ENCODE measurements at regions not wholly inside any gene's neighbourhood (a gene's known extent, or its start where the extent isn't known, plus 50 kb on each side); places are given as distances from the start of the nearest gene placed in this dataset.

DNA sequence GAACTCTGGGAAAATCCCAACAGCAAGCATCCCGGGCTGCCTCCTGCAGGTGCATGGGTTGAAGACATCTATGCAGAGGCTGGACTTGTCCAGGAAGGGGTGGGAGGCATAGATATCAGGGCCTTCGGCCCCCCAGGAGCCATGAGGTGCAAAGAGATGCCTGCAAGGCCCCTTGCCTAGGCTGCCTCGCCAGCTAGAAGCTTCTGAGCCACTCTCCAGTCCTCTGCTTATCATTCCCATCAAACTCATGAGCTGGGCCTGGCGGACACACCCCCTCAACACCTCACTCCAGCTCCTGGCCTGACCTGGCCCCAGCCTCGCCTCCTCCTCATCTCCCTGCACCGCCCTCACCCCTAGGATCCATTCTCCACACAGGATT lies 152.4 kb upstream of the PTPN1 start:
- Histone ChIP-seq H3K27me3 (ENCODE audit: insufficient read depth, low read length) (peaks cover 16% of the 10 kb centered on the region; the same call in 1 of the 2 replicates), H4K20me1 (ENCODE audit: insufficient read depth, low read length) (no peaks in the 10 kb centered on the region), H3F3A (ENCODE audit: insufficient read depth, low read length) (no peaks in the 10 kb centered on the region), H3K9me2 (ENCODE audit: low read depth, low read length) (no peaks in the 10 kb centered on the region), H3K27ac (ENCODE audit: low read depth, low read length, poor library complexity, severe bottlenecking) (no peak overlapping the region), H3K36me3 (ENCODE audit: insufficient read depth, low read length) (no peaks in the 10 kb centered on the region), H3K9ac (ENCODE audit: low read length) (no peak overlapping the region), H3K79me2 (ENCODE audit: insufficient read depth, low read length) (no peaks in the 10 kb centered on the region), H3K4me3 (ENCODE audit: low read depth, low read length, poor library complexity, severe bottlenecking) (no peak overlapping the region), H3K4me2 (ENCODE audit: low read length) (no peak overlapping the region), H3K4me1 (ENCODE audit: insufficient read depth, low read length, severe bottlenecking) (no peaks in the 10 kb centered on the region), H3K9me3 (ENCODE audit: low read length) (no peaks in the 10 kb centered on the region), H2AFZ (ENCODE audit: low read length) (no peak overlapping the region)
- TF ChIP-seq, protein P1, sequence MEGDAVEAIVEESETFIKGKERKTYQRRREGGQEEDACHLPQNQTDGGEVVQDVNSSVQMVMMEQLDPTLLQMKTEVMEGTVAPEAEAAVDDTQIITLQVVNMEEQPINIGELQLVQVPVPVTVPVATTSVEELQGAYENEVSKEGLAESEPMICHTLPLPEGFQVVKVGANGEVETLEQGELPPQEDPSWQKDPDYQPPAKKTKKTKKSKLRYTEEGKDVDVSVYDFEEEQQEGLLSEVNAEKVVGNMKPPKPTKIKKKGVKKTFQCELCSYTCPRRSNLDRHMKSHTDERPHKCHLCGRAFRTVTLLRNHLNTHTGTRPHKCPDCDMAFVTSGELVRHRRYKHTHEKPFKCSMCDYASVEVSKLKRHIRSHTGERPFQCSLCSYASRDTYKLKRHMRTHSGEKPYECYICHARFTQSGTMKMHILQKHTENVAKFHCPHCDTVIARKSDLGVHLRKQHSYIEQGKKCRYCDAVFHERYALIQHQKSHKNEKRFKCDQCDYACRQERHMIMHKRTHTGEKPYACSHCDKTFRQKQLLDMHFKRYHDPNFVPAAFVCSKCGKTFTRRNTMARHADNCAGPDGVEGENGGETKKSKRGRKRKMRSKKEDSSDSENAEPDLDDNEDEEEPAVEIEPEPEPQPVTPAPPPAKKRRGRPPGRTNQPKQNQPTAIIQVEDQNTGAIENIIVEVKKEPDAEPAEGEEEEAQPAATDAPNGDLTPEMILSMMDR (IDR thresholded peaks at IDR 0.05; ENCODE audit: low read length) = no peak
- no peak for TF ChIP-seq EZH2 (IDR thresholded peaks at IDR 0.05; ENCODE audit: borderline replicate concordance, low read length)

DNA sequence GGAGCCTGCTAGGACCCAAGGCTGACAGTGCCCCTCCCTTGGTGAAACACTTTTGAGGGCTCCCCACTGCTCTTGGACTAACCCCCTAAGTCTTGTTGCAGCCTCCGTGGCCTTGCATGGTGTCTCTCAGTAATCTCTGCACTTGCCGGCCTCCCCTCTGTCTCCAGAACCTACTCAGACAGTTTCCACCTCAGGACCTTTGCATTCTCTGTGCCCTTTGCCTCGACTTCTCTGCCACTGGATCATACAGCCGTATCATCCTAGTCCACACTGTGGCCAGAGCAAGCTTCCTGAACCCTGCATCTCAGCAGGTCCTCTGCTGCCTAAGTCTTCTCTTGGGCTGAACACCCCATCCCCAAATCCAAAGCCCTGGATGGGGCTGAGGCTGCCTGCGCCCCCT lies 152.0 kb upstream of the PTPN1 start:
- H2AFZ ChIP-seq (ENCODE audit: low read length) = no peak overlapping the region
- no peaks in the 10 kb centered on the region for H3K9me3 ChIP-seq (ENCODE audit: low read length)
- H3K27me3 ChIP-seq (ENCODE audit: insufficient read depth, low read length) = peaks cover 15% of the 10 kb centered on the region; the same call in 1 of the 2 replicates
- no peak for TF ChIP-seq EZH2 (IDR thresholded peaks at IDR 0.05; ENCODE audit: borderline replicate concordance, low read length)
- no peaks in the 10 kb centered on the region for H3F3A ChIP-seq (ENCODE audit: insufficient read depth, low read length)
- no peak overlapping the region for H3K27ac ChIP-seq (ENCODE audit: low read depth, low read length, poor library complexity, severe bottlenecking)
- H3K4me2 ChIP-seq (ENCODE audit: low read length) = no peak overlapping the region
- no peak overlapping the region for H3K4me3 ChIP-seq (ENCODE audit: low read depth, low read length, poor library complexity, severe bottlenecking)
- H3K79me2 ChIP-seq (ENCODE audit: insufficient read depth, low read length) = no peaks in the 10 kb centered on the region
- H3K4me1 ChIP-seq (ENCODE audit: insufficient read depth, low read length, severe bottlenecking) = no peaks in the 10 kb centered on the region
- H3K9me2 ChIP-seq (ENCODE audit: low read depth, low read length) = no peaks in the 10 kb centered on the region
- no peak overlapping the region for H3K9ac ChIP-seq (ENCODE audit: low read length)
- H4K20me1 ChIP-seq (ENCODE audit: insufficient read depth, low read length) = no peaks in the 10 kb centered on the region
- H3K36me3 ChIP-seq (ENCODE audit: insufficient read depth, low read length) = no peaks in the 10 kb centered on the region

DNA sequence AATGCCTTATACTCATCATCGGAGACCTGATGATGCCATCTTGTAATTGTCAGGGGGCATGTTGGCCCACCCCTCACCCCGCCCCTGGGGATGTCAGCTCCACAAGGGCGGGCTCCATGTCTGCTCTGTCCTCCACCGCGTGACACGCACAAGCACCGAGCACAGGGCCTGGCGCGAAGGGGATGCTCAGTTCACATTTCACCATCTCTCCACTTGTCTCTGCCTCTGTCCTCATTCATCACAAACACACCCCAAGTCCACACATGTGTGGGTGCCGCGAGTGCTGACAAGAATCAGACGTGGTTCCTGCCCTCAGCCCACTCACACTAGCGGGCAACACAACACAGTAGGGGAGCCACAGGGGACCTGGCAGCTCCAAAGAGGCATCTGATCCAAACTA lies 151.2 kb upstream of the PTPN1 start:
- Histone ChIP-seq H3F3A (ENCODE audit: insufficient read depth, low read length) (no peaks in the 10 kb centered on the region), H4K20me1 (ENCODE audit: insufficient read depth, low read length) (no peaks in the 10 kb centered on the region), H3K79me2 (ENCODE audit: insufficient read depth, low read length) (no peaks in the 10 kb centered on the region), H2AFZ (ENCODE audit: low read length) (no peak overlapping the region), H3K27me3 (ENCODE audit: insufficient read depth, low read length) (peaks cover 15% of the 10 kb centered on the region; the same call in 1 of the 2 replicates), H3K9me3 (ENCODE audit: low read length) (no peaks in the 10 kb centered on the region), H3K27ac (ENCODE audit: low read depth, low read length, poor library complexity, severe bottlenecking) (no peak overlapping the region), H3K9me2 (ENCODE audit: low read depth, low read length) (no peaks in the 10 kb centered on the region), H3K4me3 (ENCODE audit: low read depth, low read length, poor library complexity, severe bottlenecking) (no peak overlapping the region), H3K4me2 (ENCODE audit: low read length) (no peak overlapping the region), H3K9ac (ENCODE audit: low read length) (no peak overlapping the region), H3K36me3 (ENCODE audit: insufficient read depth, low read length) (no peaks in the 10 kb centered on the region), H3K4me1 (ENCODE audit: insufficient read depth, low read length, severe bottlenecking) (no peaks in the 10 kb centered on the region)
- TF ChIP-seq EZH2 (IDR thresholded peaks at IDR 0.05; ENCODE audit: borderline replicate concordance, low read length) = no peak
- TF ChIP-seq, protein P1 (IDR thresholded peaks at IDR 0.05; ENCODE audit: low read length) = no peak

DNA sequence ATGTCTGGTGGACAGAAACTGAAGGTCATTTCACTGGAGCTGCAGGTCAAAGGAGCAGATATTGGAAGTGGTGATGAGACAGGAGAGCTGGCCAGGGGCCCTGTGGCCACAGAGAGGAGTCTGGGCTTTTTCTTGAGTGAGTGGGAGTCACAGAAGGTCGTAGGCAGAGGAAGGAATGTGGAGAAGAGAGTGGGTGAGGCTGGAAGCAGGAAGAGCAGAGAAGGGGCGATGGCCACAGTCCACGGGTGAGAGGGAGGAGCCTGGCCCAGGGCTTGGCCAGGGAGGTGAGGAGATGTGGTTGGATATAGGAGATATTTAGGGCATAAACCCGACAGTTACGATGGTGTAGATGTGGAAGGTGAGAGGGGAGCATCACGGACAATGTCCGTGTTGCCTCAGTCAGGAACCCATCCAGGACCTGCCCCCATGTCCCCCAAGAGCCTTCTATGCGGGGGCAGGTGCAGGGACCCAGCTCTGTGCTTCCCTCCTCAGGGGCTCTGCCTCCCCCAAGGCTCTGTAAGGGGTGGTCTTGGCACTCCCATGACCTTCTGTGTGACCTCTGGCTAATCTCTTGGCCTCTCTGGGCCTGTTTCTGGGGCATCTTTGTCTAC lies 150.5 kb upstream of the PTPN1 start:
- no peaks in the 10 kb centered on the region for H3K79me2 ChIP-seq (ENCODE audit: insufficient read depth, low read length)
- no peaks in the 10 kb centered on the region for H3K36me3 ChIP-seq (ENCODE audit: insufficient read depth, low read length)
- H3K9me3 ChIP-seq (ENCODE audit: low read length) = no peaks in the 10 kb centered on the region
- no peak overlapping the region for H3K27ac ChIP-seq (ENCODE audit: low read depth, low read length, poor library complexity, severe bottlenecking)
- no peak overlapping the region for H3K9ac ChIP-seq (ENCODE audit: low read length)
- no peaks in the 10 kb centered on the region for H4K20me1 ChIP-seq (ENCODE audit: insufficient read depth, low read length)
- H3F3A ChIP-seq (ENCODE audit: insufficient read depth, low read length) = no peaks in the 10 kb centered on the region
- H3K27me3 ChIP-seq (ENCODE audit: insufficient read depth, low read length) = peaks cover 11% of the 10 kb centered on the region; the same call in 1 of the 2 replicates
- H3K9me2 ChIP-seq (ENCODE audit: low read depth, low read length) = no peaks in the 10 kb centered on the region
- H3K4me3 ChIP-seq (ENCODE audit: low read depth, low read length, poor library complexity, severe bottlenecking) = no peak overlapping the region
- H3K4me2 ChIP-seq (ENCODE audit: low read length) = no peak overlapping the region
- no peaks in the 10 kb centered on the region for H3K4me1 ChIP-seq (ENCODE audit: insufficient read depth, low read length, severe bottlenecking)
- TF ChIP-seq, protein P1 (IDR thresholded peaks at IDR 0.05; ENCODE audit: low read length) = no peak
- H2AFZ ChIP-seq (ENCODE audit: low read length) = no peak overlapping the region
